Activated CD8-positive, alpha-beta memory T cell treated with anti-CD3 and anti-CD28 coated beads for 4 hours (primary cell): ENCODE measurements at regions not wholly inside any gene's neighbourhood (a gene's known extent, or its start where the extent isn't known, plus 50 kb on each side); places are given as distances from the start of the nearest gene placed in this dataset.
"Not testable (repeated sequence)": the region's sequence is repeated elsewhere in the genome, so short reads cannot be mapped to it uniquely, and the experiment has no call there.

ENCODE experiments used
- DNase-seq, 2 donors: peaks; one replicate each; pipeline ENCODE4 v3.0.0-alpha.2; 2020; ENCODE audit warnings: low read depth in 2 of 2

DNA sequence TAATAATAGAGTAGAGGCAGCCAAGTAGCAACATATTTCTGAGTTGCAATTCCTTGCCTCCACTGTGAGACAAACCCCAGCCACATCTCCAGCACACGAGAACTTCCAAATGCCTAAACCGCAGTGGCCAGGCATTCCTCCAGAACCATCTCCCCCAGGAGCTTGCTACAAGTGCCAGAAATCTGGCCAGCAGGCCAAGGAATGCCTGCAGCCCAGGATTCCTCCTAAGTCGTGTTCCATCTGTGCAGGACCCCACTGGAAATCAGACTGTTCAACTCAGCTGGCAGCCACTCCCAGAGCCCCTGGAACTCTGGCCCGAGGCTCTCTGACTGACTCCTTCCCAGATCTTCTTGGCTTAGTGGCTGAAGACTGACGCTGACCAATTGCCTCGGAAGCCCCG lies 937.2 kb upstream of the HS3ST1 start:
- not testable (repeated sequence) for DNase-seq

DNA sequence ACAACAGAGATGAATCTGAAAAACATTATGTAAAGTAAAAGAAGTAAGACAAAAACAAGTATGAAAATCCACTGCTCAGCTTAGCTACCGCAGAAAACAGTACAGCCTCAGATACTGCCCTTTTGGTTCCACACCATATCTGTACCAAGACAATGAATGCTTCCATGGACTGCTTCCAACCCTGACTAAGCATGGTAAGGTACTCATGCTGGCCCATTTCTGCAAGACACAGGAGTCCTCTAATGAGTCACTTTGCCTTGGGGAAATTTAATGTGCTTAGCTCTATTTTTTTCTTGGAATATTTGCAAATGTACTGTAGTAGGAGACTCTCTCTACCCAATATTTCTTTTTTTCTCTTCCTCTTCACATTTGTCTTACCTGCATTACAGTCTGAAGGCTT lies 931.7 kb upstream of the HS3ST1 start:
- DNase-seq, result no peak

DNA sequence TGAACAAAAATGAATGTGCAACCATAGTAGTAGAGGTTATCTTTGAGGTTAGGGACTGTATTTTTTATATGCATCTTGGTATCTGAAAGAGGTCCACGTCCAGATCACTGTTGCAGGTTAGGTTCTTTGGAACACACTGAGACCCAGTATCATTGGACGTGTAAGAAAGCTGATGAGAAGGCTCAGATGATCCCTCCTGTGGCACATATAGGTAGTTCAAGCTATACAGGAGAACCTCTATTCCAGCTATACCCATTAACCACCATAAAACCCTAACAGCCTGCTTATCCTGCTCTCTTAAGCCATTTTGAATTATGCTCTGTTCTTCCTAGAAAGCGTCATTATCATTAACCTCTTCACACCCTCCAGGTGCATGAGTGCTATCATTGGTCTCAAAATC lies 930.7 kb upstream of the HS3ST1 start:
- DNase-seq, result no peak

DNA sequence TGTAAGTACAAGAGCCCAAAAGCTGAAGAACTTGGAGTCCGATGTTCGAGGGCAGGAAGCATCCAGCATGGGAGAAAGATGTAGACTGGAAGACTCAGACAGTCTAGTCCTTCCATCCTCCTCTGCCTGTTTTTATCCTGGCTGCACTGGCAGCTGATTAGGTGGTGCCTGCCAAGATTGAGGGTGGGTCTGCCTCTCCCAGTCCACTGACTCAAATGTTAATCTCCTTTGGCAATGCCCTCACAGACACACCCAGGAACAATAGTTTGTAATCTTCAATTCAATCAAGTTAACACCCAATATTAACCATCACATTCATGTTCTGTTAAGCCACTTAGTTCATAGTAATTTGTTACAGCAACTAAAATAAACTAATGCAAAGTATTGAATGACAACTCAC lies 904.4 kb upstream of the HS3ST1 start:
- not testable (repeated sequence) for DNase-seq

DNA sequence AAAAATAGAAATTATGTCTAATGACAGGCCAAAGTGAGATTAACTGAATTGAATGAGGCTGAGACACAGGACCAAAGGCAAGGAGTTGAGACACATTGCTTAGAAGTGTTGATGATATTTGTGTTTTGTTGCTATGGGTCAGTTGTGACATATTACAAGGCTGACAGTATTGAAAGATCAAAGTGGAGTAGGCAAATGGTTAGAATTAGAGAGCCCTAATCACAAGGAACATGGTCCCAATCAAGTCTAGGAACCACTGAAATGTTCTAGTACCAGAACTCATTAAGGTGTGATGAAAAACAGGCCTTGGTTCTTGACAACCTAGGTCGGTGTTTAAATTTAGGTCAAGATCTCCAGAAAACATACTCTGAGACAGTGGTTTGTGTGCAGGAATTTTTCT lies 896.3 kb upstream of the HS3ST1 start:
- no peak for DNase-seq

GRCh38 chr4:12319765-12320164 lies 891.1 kb upstream of the HS3ST1 start:
- no peak for DNase-seq

DNA sequence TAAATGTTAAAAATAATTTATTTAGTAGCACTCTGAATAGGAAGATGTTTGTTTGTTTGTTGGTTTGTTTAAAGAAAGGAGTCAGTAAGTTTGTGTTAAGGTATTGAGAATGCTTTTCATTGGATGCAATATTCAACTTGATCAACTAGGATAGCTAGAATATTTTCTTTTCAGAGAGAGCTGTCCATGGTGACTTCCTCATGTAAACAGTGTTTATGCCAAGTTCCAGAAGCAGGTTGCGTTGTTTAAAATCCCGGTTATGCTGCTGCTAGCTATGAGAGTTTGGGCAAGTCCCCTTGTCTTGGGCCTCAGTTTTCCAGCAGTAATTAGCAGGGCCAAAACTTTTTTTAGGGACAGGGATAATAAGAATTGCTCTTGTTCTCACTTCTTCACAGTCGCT lies 876.2 kb upstream of the HS3ST1 start:
- no peak for DNase-seq

- DNase-seq, result no peak
Measured at GRCh38 chr4:12296366-12296765, 867.7 kb upstream of the HS3ST1 start.

DNA sequence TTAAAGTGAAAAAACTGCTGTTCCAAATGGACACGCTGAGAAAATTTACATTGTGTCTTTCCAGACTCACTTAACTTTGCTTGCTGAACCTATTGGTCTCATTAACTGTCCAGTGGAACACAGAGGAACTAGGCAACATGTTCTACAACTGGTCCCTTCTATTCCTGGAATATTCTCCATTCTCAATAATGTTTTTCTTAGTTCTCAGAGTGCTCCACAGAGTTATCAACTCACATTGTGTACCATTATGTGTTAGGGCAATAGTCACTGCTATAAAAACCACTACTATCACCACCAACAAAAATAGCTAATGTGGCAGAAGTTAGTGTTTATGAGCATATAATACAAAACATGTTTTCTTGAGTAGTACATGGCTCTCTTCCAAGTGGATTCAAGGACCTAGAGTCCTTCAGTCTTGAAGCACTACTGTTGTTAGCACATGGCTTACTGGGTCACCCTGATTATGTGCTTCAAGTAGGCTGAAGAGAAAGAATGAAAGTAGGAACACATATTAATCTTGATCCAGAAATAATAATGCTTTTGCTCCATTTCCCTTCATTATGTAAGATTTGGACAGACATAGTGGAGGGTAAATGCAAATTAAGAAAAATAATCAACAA lies 865.3 kb upstream of the HS3ST1 start:
- no peak for DNase-seq

GRCh38 chr4:12286351-12286750 lies 857.7 kb upstream of the HS3ST1 start:
- no peak for DNase-seq

GRCh38 chr4:12270546-12270945 lies 841.9 kb upstream of the HS3ST1 start:
- no peak for DNase-seq

GRCh38 chr4:12265554-12265953 lies 836.9 kb upstream of the HS3ST1 start:
- DNase-seq, result no peak

DNA sequence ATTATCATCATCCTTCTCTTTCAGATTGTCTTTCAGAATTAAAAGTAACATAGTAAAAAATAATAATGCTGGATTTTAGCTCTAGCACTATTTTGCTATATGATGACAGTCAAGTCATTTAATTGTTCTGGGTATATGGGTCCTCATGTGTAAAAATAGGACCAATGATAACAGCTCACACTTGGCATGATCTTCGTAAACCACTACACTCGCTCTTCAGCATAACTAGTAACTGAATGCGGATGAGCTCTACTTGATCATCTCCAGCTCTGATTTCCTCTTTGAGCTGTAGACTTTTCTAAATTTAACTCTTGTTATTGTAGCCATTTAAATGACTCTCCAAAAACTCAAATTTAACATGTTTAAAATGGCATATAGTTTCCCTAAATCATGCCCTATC lies 831.8 kb upstream of the HS3ST1 start:
- DNase-seq, result no peak

GRCh38 chr4:12244973-12245372 lies 816.3 kb upstream of the HS3ST1 start:
- no peak for DNase-seq

DNA sequence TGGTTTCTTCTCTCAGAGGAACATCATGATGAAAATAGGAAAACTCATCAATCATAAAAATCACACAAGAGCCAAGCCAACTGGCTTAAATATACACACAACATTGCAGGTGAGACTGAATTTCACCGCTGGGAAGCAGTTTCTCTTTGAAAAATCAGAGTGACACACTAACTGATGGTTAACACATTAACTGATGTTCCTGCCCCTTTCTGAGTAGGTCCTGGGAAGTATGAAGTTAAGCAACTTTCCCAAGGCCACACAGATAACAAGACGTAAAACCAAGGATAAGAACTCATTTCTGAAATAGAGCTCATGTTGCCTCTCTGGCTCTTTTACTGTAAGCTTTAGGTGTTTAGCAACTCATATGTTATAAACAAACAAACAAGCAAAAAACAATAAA lies 813.7 kb upstream of the HS3ST1 start:
- DNase-seq, result no peak

- DNase-seq, result no peak
Measured at GRCh38 chr4:12239897-12240636, 811.4 kb upstream of the HS3ST1 start.

GRCh38 chr4:12231098-12231497 lies 802.4 kb upstream of the HS3ST1 start:
- no peak for DNase-seq

DNA sequence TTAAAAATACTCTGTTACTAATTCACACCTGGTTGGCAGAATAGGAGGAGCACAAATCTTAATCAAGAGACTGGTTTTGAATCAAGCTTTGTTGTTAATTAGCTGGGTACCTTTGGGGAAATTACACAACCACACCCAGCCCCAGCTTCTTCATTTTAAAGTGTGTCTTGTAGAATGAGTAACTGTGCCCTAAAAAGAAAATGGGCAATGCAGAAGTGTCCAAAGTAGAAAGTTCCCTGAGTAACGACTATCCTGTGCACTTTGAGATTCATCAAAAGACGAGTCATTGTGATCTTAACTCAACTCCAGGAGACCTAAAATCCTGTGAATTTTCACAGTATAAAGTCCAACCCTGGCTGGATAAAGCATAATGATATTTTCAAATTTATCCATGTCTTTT lies 792.3 kb upstream of the HS3ST1 start:
- DNase-seq, result no peak

GRCh38 chr4:12211636-12212035 lies 782.9 kb upstream of the HS3ST1 start:
- no peak for DNase-seq

DNA sequence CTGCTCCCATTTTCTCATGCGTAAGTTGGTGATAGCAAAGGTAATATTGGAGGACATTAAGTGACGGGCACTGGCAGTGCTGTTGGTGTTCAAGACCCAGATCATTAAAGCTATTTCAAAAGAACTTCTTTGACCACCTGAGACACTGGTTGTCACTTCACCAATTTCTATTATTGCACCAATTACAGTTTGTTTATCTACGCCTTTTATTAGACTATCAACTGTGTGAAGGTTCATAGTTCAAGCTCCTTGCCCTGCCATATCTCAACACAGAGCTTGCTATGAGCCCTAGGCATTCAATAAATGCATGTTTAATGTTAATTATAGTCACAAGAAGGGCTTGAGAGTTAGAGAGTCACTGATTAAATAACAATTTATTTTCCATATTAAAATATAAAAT lies 778.7 kb upstream of the HS3ST1 start:
- no peak for DNase-seq

GRCh38 chr4:12206091-12206490 lies 777.4 kb upstream of the HS3ST1 start:
- no peak for DNase-seq

GRCh38 chr4:12203945-12204344 lies 775.3 kb upstream of the HS3ST1 start:
- no peak for DNase-seq

DNA sequence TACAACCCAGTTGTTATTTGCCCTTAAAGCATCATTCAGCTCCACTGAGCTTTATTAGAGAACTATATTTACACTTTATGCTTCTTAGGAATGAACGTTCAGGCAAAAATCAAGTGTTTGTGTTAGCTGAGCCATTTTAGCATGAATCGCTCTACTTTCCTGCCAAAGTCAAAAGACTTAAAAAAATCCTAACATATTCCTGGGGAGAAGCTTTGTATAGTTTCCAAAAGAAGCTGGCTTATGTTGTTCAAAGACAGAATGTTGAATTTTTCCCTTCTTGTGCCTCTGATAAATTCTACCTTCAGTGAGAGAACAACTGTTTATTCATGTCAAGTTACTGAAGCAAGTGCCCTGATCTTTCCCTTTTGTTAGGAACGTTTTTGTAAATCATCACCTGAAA lies 771.5 kb upstream of the HS3ST1 start:
- no peak for DNase-seq

GRCh38 chr4:12186526-12186925 lies 757.8 kb upstream of the HS3ST1 start:
- no peak for DNase-seq
